Peyer's patch (tissue), 4 donors: ENCODE measurements at regions not wholly inside any gene's neighbourhood (a gene's known extent, or its start where the extent isn't known, plus 50 kb on each side); places are given as distances from the start of the nearest gene placed in this dataset.

Experiments
- DNase-seq, 3 donors: peaks; one replicate each; pipeline ENCODE4 v3.0.0-alpha.2; 2017 to 2019
- H3K27ac ChIP-seq, 4 donors: fragments of 200-600 bp; sonication (generic); one replicate each; pipeline ENCODE4 v1.5.1; 2016 to 2019
- H3K27me3 ChIP-seq, 2 donors: fragments of 200-600 bp; sonication (generic); one replicate each; pipeline ENCODE4 v1.5.1; 2019
- H3K36me3 ChIP-seq, 3 donors: fragments of 200-600 bp; sonication (generic); one replicate each; pipeline ENCODE4 v1.5.1; 2016 to 2019
- H3K4me1 ChIP-seq, 4 donors: fragments of 200-600 bp; sonication (generic); one replicate each; pipeline ENCODE4 v1.5.1; 2016 to 2019
- H3K4me3 ChIP-seq, 4 donors: fragments of 200-600 bp; sonication (generic); 1 replicate in 3 of 4; 2 replicates in 1 of 4; pipeline ENCODE4 v1.5.1; 2016 to 2019; ENCODE audit warnings: mild to moderate bottlenecking in 1 of 4
- H3K9me3 ChIP-seq, 4 donors: fragments of 200-600 bp; sonication (generic); one replicate each; pipeline ENCODE4 v1.5.1; 2016 to 2019; ENCODE audit warnings: mild to moderate bottlenecking in 1 of 4
- CTCF ChIP-seq, 6 experiments: fragments of 450-650 bp in 4 of 6; fragments of 200-600 bp in 2 of 6; sonication (generic) in 1 of 6; IDR thresholded peaks; one replicate each; pipeline ENCODE4 v1.5.1; 2017 to 2019; ENCODE audit warnings: antibody characterized with exemption in 6 of 6, mild to moderate bottlenecking in 3 of 6, moderate library complexity in 1 of 6
- POLR2A ChIP-seq, 2 donors: fragments of 450-650 bp; IDR thresholded peaks; one replicate each; pipeline ENCODE4 v1.5.1; 2017; ENCODE audit warnings: antibody characterized with exemption in 2 of 2, mild to moderate bottlenecking in 2 of 2, moderate library complexity in 2 of 2

GRCh38 chr22:48536541-48537342, 1290.9 kb downstream of the BRD1 start:
- no peaks in the 10 kb centered on the region for H3K4me1 ChIP-seq
- no peak overlapping the region for H3K4me3 ChIP-seq
- no peak overlapping the region for H3K27ac ChIP-seq
- H3K9me3 ChIP-seq, result no peaks in the 10 kb centered on the region
- TF ChIP-seq POLR2A (IDR thresholded peaks at IDR 0.05), result no peak
- no peak for TF ChIP-seq CTCF (IDR thresholded peaks at IDR 0.05)
- DNase-seq, result no peak
- no peaks in the 10 kb centered on the region for H3K27me3 ChIP-seq
- H3K36me3 ChIP-seq, result no peaks in the 10 kb centered on the region

- H3K4me1 ChIP-seq, result no peaks in the 10 kb centered on the region
- H3K27ac ChIP-seq, result no peak overlapping the region
- DNase-seq, result no peak
- no peaks in the 10 kb centered on the region for H3K27me3 ChIP-seq
- H3K9me3 ChIP-seq, result no peaks in the 10 kb centered on the region
- no peaks in the 10 kb centered on the region for H3K36me3 ChIP-seq
- no peak for TF ChIP-seq CTCF (IDR thresholded peaks at IDR 0.05)
- TF ChIP-seq POLR2A (IDR thresholded peaks at IDR 0.05), result no peak
- H3K4me3 ChIP-seq, result no peak overlapping the region
Measured at GRCh38 chr22:48535868-48536540, 1291.7 kb downstream of the BRD1 start.

- Histone ChIP-seq H3K9me3 (no peaks in the 10 kb centered on the region), H3K4me3 (no peak overlapping the region), H3K36me3 (no peaks in the 10 kb centered on the region), H3K27ac (no peak overlapping the region), H3K27me3 (no peaks in the 10 kb centered on the region), H3K4me1 (no peaks in the 10 kb centered on the region)
- no peak for DNase-seq
- no peak for TF ChIP-seq CTCF (IDR thresholded peaks at IDR 0.05)
- TF ChIP-seq POLR2A (IDR thresholded peaks at IDR 0.05), result no peak
Measured at GRCh38 chr22:48534395-48534958, 1293.2 kb downstream of the BRD1 start.

GRCh38 chr22:48532986-48533385, 1294.7 kb downstream of the BRD1 start:
- no peaks in the 10 kb centered on the region for H3K9me3 ChIP-seq
- no peaks in the 10 kb centered on the region for H3K36me3 ChIP-seq
- H3K4me3 ChIP-seq, result no peak overlapping the region
- H3K27ac ChIP-seq, result no peak overlapping the region
- TF ChIP-seq CTCF (IDR thresholded peaks at IDR 0.05), result no peak
- TF ChIP-seq POLR2A (IDR thresholded peaks at IDR 0.05), result no peak
- no peaks in the 10 kb centered on the region for H3K27me3 ChIP-seq
- DNase-seq, result no peak
- H3K4me1 ChIP-seq, result no peaks in the 10 kb centered on the region

- DNase-seq, result no peak
- no peaks in the 10 kb centered on the region for H3K27me3 ChIP-seq
- H3K36me3 ChIP-seq, result no peaks in the 10 kb centered on the region
- no peaks in the 10 kb centered on the region for H3K4me1 ChIP-seq
- no peaks in the 10 kb centered on the region for H3K9me3 ChIP-seq
- no peak overlapping the region for H3K4me3 ChIP-seq
- TF ChIP-seq POLR2A (IDR thresholded peaks at IDR 0.05), result no peak
- TF ChIP-seq CTCF (IDR thresholded peaks at IDR 0.05), result no peak
- no peak overlapping the region for H3K27ac ChIP-seq
Measured at GRCh38 chr22:48531761-48532435, 1295.8 kb downstream of the BRD1 start.
